Ammon's horn (tissue), 1 donor: ENCODE measurements at regions not wholly inside any gene's neighbourhood (a gene's known extent, or its start where the extent isn't known, plus 50 kb on each side); places are given as distances from the start of the nearest gene placed in this dataset.

Source experiments
- DNase-seq: peaks from one replicate; pipeline ENCODE4 v3.0.0-alpha.2; 2016; ENCODE audit warnings: low spot score

GRCh38 chr15:69577397-69577796 is 124.8 kb downstream of the RPLP1 start:
- DNase-seq, result no peak

- no peak for DNase-seq
Observed at GRCh38 chr15:69578252-69578651, 125.6 kb downstream of the RPLP1 start.

GRCh38 chr15:69578787-69579583 is 126.4 kb downstream of the RPLP1 start:
- DNase-seq, result no peak

GRCh38 chr15:69579950-69580618 is 127.5 kb downstream of the RPLP1 start:
- no peak for DNase-seq

- DNase-seq, result no peak
Observed at GRCh38 chr15:69583626-69584025, 131.0 kb downstream of the RPLP1 start.

- no peak for DNase-seq
Observed at GRCh38 chr15:69585937-69586336, 133.3 kb downstream of the RPLP1 start.

- no peak for DNase-seq
Observed at GRCh38 chr15:69586721-69587120, 134.1 kb downstream of the RPLP1 start.

- no peak for DNase-seq
Observed at GRCh38 chr15:69587723-69588426, 135.3 kb downstream of the RPLP1 start.

- DNase-seq, result no peak
Observed at GRCh38 chr15:69590201-69590710, 137.6 kb downstream of the RPLP1 start.

- DNase-seq, result no peak
Observed at GRCh38 chr15:69590932-69591524, 138.4 kb downstream of the RPLP1 start.

- DNase-seq, result no peak
Observed at GRCh38 chr15:69591905-69592508, 139.4 kb downstream of the RPLP1 start.

- DNase-seq, result no peak
Observed at GRCh38 chr15:69592954-69593353, 140.3 kb downstream of the RPLP1 start.

- no peak for DNase-seq
Observed at GRCh38 chr15:69593488-69593887, 140.9 kb downstream of the RPLP1 start.

- peak; percentile 16 for DNase-seq
Observed at GRCh38 chr15:69593981-69594966, 141.7 kb downstream of the RPLP1 start.

- peak; percentile 57 for DNase-seq
Observed at GRCh38 chr15:69595009-69595791, 142.6 kb downstream of the RPLP1 start.

GRCh38 chr15:69597061-69597592 is 144.5 kb downstream of the RPLP1 start:
- no peak for DNase-seq

GRCh38 chr15:69599271-69599670 is 146.7 kb downstream of the RPLP1 start:
- no peak for DNase-seq

GRCh38 chr15:69600556-69601085 is 148.0 kb downstream of the RPLP1 start:
- DNase-seq, result no peak
